Thymus (tissue), 11 donors: ENCODE measurements at regions not wholly inside any gene's neighbourhood (a gene's known extent, or its start where the extent isn't known, plus 50 kb on each side); places are given as distances from the start of the nearest gene placed in this dataset.

ENCODE experiments used
- DNase-seq, 9 donors: peaks; one replicate each; pipeline ENCODE4 v3.0.0-alpha.2; 2013; ENCODE audit warnings: low spot score in 9 of 9, low read depth in 6 of 9, missing footprints in 1 of 9
- H3K27ac ChIP-seq, 2 donors: one replicate each; pipeline ENCODE4 v1.5.1; 2013; ENCODE audit warnings: control low read depth in 1 of 2, low read depth in 1 of 2, low read length in 1 of 2, mild to moderate bottlenecking in 1 of 2, moderate library complexity in 1 of 2
- H3K27me3 ChIP-seq, 2 donors: one replicate each; pipeline ENCODE4 v1.5.1; 2013; ENCODE audit warnings: low read length in 1 of 2; ENCODE audit not compliant: control insufficient read depth in 2 of 2, insufficient read depth in 1 of 2
- H3K36me3 ChIP-seq, 2 donors: one replicate each; pipeline ENCODE4 v1.5.1; 2013; ENCODE audit warnings: low read length in 1 of 2, mild to moderate bottlenecking in 1 of 2, moderate library complexity in 1 of 2; ENCODE audit not compliant: control insufficient read depth in 2 of 2, insufficient read depth in 2 of 2
- H3K4me1 ChIP-seq, 2 donors: one replicate each; pipeline ENCODE4 v1.5.1; 2013; ENCODE audit warnings: low read length in 2 of 2; ENCODE audit not compliant: control insufficient read depth in 2 of 2, insufficient read depth in 2 of 2
- H3K4me3 ChIP-seq, 2 donors: one replicate each; pipeline ENCODE4 v1.5.1; 2013; ENCODE audit warnings: low read length in 2 of 2, control low read depth in 1 of 2, mild to moderate bottlenecking in 1 of 2
- H3K9me3 ChIP-seq, 2 donors: one replicate each; pipeline ENCODE4 v1.5.1; 2013; ENCODE audit warnings: low read length in 1 of 2, mild to moderate bottlenecking in 1 of 2; ENCODE audit not compliant: control insufficient read depth in 2 of 2, insufficient read depth in 1 of 2
- WGBS: extraction: QIAGEN DNeasy Blood & Tissue Kit; methylation state at CpG from one replicate; pipeline ENCODE4 v1.1.7; 2013; 5-methylcytosine and 5-hydroxymethylcytosine counted together
- donor health status: healthy.

DNA sequence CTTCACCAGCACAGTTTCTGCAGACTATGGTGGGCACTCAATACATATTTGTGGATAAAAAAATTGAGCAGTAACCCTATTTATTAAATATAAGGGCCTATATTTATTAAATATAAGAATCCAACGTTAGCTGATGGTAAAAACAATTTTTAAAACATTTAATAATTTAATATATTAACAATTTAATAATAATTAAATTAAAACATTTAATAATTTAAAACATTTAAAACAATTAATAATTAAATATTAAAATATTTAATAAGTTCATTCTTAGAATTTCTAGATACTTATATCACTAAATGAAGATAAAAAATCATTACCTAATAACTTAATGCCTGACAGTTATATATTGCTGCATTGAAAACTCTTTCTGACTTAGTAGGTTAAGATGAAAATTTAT is 880.2 kb upstream of the EPHA6 start:
- no peak overlapping the region for H3K4me3 ChIP-seq
- WGBS, result 84% methylated on average over 1 of the region's 1 CpG
- no peak overlapping the region for H3K27ac ChIP-seq
- peaks cover 0 to 3% of the 10 kb centered on the region in 2 donors for H3K9me3 ChIP-seq
- no peaks in the 10 kb centered on the region for H3K27me3 ChIP-seq
- DNase-seq, result no peak
- no peaks in the 10 kb centered on the region for H3K36me3 ChIP-seq
- H3K4me1 ChIP-seq, result no peaks in the 10 kb centered on the region

DNA sequence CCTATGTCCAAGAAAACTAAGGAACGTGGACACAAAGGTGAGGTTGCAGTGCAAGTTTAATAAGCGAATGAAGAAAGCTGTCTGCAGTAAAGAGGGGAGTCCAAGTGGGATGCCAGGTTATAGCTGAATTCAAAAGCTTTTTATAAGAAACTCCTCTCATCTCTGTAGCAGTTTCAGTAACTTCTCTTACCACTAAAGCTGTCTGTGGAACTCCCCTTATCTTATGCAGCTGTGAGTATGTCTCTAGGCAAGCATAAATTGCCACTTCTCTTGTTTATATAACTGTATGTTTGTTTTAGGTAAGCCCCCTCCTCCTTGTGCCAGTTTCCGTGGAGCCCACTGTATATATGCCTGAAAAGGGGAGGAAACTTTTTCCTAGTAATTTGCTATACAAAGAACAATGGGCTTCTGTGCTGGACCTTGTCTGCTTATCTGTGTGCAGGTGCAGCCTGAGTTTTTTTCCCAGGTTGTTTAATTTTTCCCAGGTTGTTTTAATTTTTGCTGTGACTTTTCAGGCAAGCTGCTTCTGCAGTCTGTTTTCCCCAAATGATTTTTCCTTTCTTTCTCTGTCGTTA is 875.1 kb upstream of the EPHA6 start:
- no peaks in the 10 kb centered on the region for H3K4me1 ChIP-seq
- H3K27me3 ChIP-seq, result no peaks in the 10 kb centered on the region
- H3K9me3 ChIP-seq, result no peaks in the 10 kb centered on the region
- H3K27ac ChIP-seq, result no peak overlapping the region
- DNase-seq, result no peak
- H3K36me3 ChIP-seq, result no peaks in the 10 kb centered on the region
- 90% methylated on average over 4 of the region's 4 CpGs for WGBS
- no peak overlapping the region for H3K4me3 ChIP-seq

DNA sequence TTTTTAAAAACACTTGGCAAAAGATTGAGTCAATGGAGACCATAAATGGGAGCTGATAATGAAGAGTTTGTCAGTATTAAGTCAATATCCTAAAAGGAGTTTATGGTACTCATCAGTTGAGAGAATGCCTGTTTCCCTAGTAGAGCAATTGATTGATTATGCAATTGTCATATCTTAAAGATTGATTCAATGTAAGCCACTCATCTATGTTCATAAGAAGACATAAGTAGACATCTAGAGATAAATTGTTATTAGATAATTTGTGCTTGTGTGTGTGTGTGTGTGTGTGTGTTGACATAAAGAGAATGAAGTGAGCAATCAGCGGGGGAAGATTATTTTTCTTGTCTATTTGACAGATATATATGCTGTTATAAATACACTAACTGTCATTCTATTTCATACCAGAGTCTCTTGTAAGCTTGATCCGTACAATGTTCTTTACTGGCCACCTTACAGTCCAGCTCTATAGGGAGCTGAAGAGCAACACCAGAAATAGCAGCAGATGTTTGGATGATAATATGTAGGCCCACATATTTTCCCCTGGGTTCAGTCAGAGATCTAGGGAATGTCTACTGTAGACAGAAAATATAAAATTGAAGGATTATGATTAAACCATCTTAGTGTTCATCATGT is 848.6 kb upstream of the EPHA6 start:
- WGBS, result 96% methylated on average over 2 of the region's 2 CpGs
- DNase-seq, result no peak

DNA sequence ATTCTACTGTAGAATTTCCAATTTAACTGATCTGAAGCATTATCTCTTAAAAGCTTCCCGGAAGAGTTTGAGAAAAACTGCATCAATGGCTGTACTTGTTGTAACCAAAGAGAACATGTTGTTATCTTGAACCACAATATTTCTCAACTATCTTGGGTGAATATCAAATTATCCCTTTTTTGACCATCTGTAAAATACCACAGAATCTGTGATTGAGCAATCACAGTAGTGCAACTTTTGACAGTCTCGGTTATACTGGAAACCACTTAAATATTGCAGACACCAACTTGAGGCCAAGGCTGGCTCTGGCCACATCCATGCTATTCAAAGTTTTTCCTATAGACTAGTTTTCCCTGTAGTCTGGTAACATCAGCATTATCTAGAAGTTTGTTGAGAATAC is 842.8 kb upstream of the EPHA6 start:
- H3K27ac ChIP-seq, result no peak overlapping the region
- 91% methylated on average over 2 of the region's 2 CpGs for WGBS
- H3K36me3 ChIP-seq, result no peaks in the 10 kb centered on the region
- H3K27me3 ChIP-seq, result no peaks in the 10 kb centered on the region
- H3K4me1 ChIP-seq, result no peaks in the 10 kb centered on the region
- no peak overlapping the region for H3K4me3 ChIP-seq
- DNase-seq, result no peak
- H3K9me3 ChIP-seq, result peaks cover 0 to 7% of the 10 kb centered on the region in 2 donors

More for the DNA sequence above, 848.6 kb upstream of the EPHA6 start:
- H3K36me3 ChIP-seq, result no peaks in the 10 kb centered on the region
- no peak overlapping the region for H3K27ac ChIP-seq
- H3K27me3 ChIP-seq, result no peaks in the 10 kb centered on the region
- no peaks in the 10 kb centered on the region for H3K4me1 ChIP-seq
- no peaks in the 10 kb centered on the region for H3K9me3 ChIP-seq
- no peak overlapping the region for H3K4me3 ChIP-seq

DNA sequence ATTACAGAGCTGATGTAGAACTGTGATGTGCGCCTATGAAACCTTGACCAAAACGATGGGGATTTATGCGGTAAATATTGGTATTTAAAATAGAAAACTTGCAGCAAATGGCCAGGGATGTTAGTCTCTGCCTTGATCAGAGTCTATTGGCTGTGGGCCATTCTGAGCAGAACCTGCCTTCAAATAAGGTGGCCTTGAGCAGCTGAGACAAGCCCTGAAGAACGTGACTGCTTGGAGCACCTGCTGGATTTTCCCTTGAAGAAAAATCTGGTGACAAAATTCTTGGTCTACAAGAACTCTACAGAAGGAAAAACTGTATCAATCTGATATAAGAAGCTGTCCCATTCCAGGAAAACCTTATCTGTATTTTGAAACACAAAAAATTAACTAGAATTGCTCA is 820.1 kb upstream of the EPHA6 start:
- Histone ChIP-seq H3K9me3 (no peaks in the 10 kb centered on the region), H3K27me3 (no peaks in the 10 kb centered on the region), H3K4me3 (no peak overlapping the region), H3K36me3 (no peaks in the 10 kb centered on the region), H3K4me1 (no peaks in the 10 kb centered on the region), H3K27ac (no peak overlapping the region)
- WGBS, result 92% methylated on average over 4 of the region's 4 CpGs
- no peak for DNase-seq

DNA sequence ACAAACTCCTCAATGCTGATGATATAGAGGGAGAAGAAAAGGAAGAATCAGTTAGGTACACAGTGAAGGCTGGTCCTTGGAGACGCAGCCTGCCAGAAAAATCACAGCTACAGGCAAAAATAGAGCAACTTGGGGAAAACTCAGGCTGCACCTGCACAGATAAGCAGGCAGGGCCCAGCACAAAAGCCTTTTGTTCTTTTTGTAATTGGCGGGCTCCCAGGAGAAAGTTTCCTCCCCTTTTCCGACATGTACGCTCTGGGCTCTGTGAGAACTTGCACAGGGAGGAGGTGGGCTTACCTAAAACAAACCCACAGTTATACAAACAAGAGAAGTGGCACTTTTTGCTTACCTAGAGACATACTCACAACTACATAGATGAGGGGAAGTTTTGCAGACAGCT is 813.4 kb upstream of the EPHA6 start:
- no peaks in the 10 kb centered on the region for H3K4me1 ChIP-seq
- no peak overlapping the region for H3K4me3 ChIP-seq
- WGBS, result 92% methylated on average over 4 of the region's 4 CpGs
- no peak for DNase-seq
- H3K36me3 ChIP-seq, result no peaks in the 10 kb centered on the region
- H3K27me3 ChIP-seq, result no peaks in the 10 kb centered on the region
- H3K9me3 ChIP-seq, result no peaks in the 10 kb centered on the region
- H3K27ac ChIP-seq, result no peak overlapping the region

DNA sequence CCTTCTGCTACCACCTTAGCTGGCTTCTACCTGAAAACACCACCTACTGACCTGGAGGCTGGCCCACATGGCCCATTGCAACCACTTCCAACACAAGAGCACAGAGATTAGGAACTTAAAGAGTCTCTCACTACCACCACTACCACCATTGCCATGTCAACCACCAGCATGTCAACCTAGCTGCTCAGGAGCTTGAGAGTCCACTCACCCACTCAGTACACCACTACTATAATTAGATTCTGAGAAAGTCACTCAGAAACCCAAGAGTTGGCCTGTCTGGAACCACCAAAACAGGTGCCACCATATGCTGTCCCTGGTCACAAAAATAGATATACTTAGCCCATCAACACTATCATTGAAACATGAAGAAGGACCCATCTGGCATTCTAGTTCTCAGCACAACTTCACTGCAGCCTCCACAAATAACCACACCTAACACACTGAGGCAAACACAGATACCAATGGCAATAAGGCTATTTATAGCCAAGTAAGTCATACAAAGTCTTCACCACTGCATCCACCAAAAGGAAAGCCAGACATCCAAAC is 806.7 kb upstream of the EPHA6 start:
- peaks cover 0 to 13% of the 10 kb centered on the region in 2 donors for H3K9me3 ChIP-seq
- no peak overlapping the region for H3K4me3 ChIP-seq
- H3K27ac ChIP-seq, result no peak overlapping the region
- no peaks in the 10 kb centered on the region for H3K36me3 ChIP-seq
- H3K27me3 ChIP-seq, result no peaks in the 10 kb centered on the region
- no peak for DNase-seq
- no peaks in the 10 kb centered on the region for H3K4me1 ChIP-seq

DNA sequence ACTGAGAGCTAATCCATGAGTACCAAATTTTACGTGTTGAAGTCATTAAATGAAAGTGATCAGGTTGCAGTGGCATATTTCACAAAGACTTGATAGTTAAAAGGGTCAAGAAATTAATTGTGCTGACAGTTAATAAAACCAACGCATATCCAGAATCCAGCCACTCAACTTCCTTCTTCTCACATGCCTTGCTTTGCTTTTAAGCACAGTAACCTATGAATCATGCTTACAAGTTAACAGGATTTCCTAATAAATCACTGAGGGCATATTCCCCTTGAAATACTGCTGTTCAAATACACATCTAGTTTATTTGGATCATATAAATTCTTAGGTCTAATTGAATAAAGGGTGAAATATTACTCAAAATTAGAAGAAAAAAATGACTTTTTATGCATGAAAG is 801.5 kb upstream of the EPHA6 start:
- Histone ChIP-seq H3K27me3 (no peaks in the 10 kb centered on the region), H3K9me3 (no peaks in the 10 kb centered on the region), H3K4me3 (no peak overlapping the region), H3K4me1 (no peaks in the 10 kb centered on the region), H3K27ac (no peak overlapping the region), H3K36me3 (no peaks in the 10 kb centered on the region)
- WGBS, result 57% methylated on average over 2 of the region's 2 CpGs
- DNase-seq, result no peak

DNA sequence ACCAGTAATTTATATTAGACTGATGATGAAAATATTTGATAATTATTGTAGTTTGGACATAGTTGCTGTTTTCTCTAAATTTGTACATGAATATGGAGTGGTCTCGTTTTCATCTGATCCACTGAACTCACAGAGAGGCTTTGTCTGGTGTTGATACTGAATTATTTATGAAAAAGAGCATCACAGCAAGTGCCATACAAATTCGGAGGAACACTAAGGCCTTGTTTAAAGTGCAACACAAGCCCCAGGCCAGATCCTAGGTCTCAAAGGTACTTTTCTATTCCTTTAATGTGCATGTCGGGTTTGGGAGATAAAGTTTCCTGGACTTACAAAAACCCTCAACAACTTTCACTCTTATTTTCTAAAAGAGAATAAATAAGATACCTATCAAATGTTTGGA is 796.8 kb upstream of the EPHA6 start:
- DNase-seq, result no peak
- H3K9me3 ChIP-seq, result no peaks in the 10 kb centered on the region
- 89% methylated on average over 3 of the region's 3 CpGs for WGBS
- H3K4me3 ChIP-seq, result no peak overlapping the region
- H3K27me3 ChIP-seq, result no peaks in the 10 kb centered on the region
- H3K4me1 ChIP-seq, result no peaks in the 10 kb centered on the region
- H3K27ac ChIP-seq, result no peak overlapping the region
- H3K36me3 ChIP-seq, result no peaks in the 10 kb centered on the region
